Nucleus accumbens (tissue), 56 donors: ENCODE measurements at regions not wholly inside any gene's neighbourhood (a gene's known extent, or its start where the extent isn't known, plus 50 kb on each side); places are given as distances from the start of the nearest gene placed in this dataset.
"Not testable (repeated sequence)": the region's sequence is repeated elsewhere in the genome, so short reads cannot be mapped to it uniquely, and the experiment has no call there.

Experiments
- DNase-seq, 56 donors: peaks; one replicate each; lab custom pipeline; 2025; lab: John Stamatoyannopoulos, UW

DNA sequence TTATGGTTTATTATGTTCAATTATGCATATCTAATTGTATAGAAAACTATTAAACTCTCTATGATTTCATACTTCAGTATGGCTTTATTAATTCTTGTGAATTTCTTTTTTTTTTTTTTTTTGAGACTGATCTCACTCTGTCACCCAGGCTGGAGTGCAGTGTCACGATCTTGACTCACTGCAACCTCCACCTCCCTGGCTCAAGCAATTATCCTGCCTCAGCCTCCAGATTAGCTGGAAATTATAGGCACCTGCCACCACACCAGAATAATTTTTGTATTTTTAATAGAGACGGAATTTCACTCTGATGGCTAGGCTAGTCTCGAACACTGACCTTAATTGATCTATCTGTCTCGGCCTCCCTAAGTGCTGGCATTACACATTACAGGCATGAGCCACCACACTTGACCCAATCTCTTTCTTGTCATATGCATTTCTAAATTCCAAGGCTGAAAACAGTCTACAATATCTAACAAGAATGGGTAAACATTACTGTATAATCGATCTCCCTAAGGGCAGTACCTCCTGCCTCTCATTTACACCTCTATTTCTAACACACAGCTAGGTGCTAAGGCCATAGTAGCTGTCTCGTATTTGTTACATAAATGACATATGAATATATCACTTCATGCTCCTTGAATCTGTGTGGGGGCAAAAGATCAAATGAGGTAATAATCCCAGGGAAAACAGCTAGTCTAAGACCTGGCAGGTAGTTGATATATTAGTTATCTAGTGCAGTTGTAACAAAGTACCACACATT, 258.2 kb upstream of the CDH8 start:
- DNase-seq: no peak

DNA sequence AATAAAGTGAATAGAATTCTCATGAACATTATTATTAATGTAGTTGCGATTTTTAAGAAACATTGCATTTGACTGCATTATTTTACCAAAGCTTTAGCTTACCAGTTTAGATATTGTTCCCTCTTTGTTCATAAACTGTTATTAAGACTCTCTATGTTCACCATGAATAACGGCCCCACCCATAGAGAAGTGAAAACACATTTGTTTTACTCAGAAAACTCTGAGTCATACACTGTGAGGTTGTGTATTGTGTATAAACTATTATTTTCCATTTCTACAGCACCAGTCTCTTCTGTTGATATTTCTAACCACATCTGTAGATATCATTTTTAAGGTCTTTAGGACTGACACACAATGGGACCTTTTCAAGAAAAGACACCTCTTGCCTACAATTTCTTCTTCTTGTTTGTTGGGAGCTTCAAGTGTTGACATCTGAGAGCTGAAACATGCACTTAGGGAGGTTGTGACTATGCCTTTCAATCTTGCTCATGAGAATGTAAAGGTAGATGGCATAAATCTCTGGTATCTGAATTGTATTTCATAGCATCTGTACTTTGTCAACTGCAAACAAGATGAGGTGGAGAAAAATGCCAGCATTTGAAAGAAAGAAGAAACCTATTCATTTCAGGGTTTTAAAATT, 252.9 kb upstream of the CDH8 start:
- DNase-seq: no peak

DNA sequence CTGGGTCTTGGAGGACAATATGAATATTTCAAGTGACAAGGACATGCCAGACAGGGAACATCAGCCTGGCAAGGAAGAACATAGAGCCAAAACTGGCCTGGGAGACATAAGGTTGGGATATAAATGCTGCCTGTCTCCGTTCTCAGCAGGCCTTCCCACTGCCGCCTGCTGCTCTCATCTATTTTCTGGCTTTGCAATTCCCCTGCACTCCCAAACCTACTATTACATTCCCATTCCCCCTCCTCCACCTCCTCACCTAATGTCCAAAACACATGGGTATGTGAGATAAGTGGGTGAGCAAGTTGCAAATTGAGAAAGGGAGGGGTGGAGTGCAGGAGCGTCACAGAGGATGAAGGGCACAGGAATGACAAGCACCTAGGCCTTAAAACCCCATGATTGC, 244.3 kb upstream of the CDH8 start:
- no peak for DNase-seq

DNA sequence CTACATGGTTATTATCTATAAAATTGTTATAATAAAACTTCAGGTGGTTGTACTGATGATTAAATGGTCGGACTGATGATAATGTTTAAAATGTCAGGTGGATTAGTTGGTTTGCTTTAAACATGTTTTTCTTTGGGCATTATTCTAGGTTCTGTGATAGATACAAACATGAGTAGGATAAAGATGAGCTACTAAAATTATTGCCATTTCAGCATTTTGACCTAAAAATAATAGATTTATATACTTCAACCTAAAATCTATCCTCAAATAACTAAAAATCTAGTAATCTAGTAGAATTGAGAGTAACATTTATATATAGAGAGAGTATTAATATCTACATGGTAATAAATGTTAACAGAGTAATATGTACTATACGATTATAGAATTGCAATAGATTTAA, 241.7 kb upstream of the CDH8 start:
- DNase-seq: no peak

DNA sequence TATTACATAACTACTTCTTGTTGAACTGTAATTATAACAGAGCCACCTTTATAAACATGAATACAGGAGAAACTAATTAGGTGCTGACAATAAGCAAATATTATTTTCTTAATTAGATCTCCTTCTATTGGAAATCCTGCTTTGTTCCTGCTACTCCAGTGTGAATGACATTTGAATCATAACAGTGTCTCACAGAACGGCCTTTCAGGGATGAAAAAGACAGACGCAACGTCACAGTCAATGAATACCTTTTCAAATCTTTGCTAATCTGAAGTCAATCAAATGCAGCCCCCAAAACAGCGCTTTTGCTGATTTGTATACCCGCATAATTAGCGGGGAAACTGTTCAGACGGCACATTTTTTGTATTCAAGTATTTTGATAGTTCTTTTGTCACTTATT, 240.4 kb upstream of the CDH8 start:
- DNase-seq: no peak

DNA sequence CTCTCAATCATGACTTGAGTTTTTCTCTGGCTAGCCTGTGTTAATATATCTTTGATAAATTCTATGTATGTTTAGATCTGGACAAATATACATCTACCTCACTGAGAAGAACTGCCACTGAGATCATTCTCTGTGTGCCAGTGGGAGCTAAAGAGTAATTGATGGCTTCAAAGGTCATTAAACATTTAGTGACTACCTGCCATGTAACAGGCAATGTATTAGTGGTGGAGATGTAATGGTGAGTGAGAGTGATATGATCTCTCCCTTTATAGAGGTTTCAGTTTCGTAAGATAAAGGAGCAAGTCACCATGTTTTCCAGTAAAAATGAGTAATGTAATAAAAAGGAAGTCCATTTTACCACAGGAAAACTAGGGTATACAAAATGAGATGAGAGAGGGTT, 235.8 kb upstream of the CDH8 start:
- DNase-seq: no peak

DNA sequence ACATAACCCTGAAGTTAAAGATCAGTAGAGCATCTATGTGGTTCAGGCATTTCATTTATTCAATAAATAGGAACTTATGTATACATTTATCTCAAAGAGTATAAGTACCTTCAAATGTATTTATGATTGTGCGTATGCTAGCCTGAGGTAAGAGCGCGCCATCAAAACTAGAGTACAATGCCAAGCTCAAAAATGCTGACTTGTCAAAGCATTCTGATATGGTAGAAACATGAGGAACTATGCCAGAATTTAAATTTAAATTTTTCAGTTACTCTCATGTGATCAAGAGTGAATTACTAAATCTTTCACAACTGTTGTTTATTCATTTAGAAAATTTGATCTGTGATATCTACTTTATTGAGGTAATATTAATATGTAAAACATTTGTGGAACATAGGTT, 225.5 kb upstream of the CDH8 start:
- no peak for DNase-seq

DNA sequence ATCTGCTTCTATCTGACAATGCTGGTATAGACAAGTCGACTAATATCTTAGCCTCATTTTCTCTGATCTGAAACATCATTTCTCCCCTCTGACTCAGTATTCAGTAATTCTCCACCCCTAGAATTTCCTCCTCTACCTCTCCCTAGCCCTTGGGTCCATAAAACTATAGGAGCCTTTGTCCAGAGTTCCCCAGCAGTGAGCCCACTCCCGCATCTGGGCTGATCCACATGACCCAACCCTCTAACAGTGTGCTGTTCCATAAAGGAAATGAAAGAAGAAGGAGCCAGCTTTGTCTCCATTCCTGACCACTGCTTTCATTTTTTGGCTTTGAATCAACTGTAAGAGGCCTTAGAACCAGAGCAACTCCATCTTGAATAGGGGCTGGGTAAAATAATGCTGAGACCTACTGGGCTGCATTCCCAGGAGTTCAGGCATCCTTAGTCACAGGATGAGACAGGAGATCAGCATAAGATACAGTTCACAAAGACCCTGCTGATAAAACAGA, 222.7 kb upstream of the CDH8 start:
- DNase-seq: not testable (repeated sequence)

DNA sequence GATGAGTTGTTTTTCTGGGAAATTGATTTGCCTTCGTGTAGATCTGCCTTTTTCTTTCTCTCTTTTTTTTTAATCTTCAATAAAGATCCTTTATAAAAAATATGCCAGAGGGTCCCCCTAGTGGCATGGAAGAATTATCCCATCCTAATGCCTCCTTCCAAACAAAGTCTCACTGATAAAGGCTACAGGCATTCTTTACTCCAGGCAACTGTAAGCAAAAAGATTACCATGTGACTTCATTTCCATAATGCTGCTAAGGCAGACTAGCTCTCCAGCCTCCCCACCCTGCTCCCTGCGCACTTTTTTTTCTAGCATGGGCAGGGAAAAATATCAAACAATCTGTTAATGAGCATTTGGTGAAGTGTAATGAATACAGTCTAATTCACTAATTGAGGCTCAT, 220.2 kb upstream of the CDH8 start:
- DNase-seq: no peak

DNA sequence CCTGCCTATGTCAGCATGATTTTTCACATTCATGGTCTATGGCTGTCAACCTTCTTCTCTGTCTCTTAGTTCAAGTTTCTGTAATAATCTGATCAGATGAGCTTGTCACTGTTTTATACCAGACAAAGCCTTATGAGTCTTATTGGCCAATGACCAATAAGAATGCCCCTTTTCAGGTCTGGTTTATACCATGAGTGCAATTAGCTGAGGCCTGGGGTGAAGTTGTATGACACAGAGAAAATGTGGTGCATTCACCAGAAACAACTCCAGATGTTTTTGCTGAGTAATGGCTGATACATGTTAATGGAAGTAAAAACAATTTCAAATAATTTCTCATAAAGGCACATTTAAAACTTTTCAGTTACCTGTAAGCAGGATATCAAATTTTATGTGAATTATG, 218.6 kb upstream of the CDH8 start:
- no peak for DNase-seq

DNA sequence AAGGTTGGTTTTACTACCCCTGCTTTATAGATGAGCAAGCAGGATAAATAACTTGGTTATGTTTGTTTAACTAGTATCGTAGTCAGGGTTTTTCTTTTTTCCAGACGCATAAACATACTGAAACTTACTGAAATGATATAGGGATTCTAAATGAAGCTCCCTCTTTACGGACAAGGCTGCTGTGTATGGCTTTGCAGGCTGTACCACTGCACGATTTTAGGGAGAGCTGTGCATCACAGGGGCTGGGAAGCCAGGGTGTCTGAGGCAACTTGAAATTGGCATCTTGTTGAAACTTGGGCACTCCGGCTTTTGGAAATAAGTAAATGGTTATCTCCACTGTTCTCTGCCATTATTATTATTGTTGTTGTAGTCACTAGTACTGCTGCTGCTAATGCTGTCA, 218.1 kb upstream of the CDH8 start:
- no peak for DNase-seq

DNA sequence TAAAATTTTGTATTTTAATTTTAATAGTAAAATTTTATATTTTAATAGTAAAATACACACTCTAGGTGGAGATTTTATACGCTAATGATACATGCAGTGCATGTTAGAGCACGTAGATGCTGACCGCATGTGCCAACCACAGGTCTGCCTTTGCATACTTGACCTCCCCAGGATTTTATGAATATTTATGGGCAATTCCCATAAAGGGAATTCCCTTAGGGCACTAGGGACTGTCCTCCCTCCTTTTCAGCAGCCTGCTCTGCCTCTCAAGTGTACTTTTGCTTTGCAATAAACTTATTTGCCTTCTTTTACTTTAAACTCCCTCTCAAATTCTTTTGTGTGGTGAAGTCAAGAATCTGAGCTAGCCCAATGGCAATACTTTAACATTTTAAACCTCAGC, 217.7 kb upstream of the CDH8 start:
- DNase-seq: no peak

DNA sequence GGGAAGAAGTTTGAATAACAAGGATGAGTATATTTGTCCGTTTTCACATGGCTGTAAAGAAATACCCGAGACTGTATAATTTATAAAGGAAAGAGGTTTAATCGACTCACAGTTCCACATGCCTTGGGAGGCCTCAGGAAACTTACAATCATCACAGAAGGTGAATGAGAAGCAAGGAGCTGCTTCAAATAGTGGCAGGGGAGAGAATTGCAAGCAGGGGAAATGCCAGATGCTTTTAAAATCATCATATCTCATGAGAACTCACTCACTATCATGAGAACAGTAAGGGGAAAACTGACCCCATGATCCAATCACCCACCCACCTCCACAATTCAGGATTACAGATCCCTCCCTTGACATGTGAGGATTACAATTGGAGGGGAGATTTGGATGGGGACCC, 212.8 kb upstream of the CDH8 start:
- DNase-seq: no peak

DNA sequence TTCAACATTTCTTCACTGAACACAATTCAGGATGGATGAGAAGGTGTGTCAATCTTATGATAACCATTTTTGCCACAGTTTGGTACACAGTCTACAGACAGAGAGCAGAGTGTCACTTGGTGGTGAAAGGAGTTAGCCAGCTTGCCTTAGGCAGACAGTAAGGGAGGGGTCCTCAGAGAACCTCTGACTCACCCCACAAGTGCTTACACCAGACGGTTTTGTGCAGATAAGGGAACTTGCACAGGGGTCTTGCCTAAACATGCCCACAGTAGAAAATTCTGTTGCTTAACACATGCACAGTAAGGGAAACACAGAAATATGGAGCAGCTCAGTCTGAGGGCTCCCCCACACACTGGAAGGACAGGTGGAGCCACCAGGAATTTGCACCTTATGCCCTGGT, 204.5 kb upstream of the CDH8 start:
- no peak for DNase-seq

DNA sequence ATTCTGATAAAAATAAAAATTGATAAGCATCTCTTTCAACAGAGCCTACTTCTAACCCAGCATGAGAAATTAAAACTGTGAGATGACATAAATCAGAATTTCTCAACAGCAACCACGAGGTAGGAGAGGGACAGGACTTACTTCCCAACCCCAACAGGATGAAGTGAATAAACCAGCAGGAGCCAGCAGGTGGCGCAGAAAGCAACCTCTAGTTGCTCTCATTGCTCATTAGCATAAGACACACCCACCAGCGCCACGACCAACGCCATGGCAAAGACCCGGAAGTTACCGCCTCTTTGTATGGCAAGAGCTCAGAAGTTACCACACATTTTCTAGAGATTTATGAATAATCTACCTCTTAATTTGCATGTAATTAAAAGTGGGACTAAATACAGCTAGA, 189.4 kb upstream of the CDH8 start:
- DNase-seq: peak in 47 of 56 donors; percentile 1 to 78 (median 31)

DNA sequence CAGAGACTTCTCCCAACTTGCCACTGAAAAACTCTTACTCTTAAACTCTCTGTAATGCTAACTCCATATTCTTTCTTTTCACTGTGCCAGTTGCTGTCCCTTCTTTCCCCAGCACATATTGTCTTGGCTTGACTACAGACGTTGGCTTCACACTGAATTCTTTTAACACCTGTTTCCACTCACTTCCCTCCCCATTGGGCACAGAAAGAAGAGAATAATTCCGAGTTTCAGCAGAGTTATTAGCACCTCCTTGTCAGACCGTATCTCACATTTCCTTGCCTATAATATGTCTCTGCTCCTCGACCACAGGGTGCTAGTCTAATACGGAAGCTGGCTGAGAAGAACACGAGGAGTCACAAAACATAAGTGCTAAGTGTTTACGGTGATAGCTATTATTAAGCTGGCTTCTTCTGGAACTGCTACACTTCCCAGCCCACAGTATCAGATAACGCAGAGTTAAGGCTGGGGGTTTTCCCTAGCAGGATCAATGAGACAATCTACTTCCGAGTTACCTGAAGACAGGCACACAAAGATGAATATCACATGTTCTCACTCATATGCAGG, 188.5 kb upstream of the CDH8 start:
- no peak for DNase-seq

DNA sequence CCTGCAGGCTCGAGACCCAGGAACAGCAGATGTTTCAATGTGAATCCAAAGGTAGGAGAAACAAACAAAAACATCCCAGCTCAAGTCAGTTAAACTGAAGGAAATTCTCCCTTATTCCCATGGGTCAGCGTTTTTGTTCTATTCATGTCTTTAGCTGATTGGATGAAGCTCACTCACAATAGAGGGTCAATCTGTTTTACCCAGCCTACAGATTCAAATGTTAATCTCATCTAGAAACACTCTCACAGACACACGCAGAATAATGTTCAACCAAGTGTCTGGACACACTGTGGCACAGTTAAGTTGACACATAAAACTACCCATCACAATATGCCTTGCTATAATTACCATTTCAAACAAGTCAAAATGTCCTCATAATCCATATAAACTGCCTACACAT, 180.6 kb upstream of the CDH8 start:
- no peak for DNase-seq

DNA sequence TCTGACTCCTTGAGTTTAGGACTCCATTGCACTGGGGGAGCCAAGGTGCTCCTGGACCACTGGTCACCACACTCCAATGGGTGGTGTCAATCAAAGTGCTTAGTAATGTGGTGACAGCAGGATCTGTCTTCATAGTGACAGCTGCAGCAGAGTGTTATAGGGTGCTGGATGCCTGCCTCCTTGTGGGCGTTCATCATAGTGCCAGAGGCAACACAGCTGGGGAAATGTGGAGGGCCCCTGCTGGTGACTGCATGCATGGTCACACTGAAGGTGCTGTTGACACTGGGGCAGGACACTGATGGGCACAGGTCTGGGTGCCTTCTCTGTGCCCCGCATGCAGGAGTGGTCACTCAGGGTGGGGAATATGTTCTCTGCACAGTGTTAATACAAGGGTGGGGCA, 177.5 kb upstream of the CDH8 start:
- no peak for DNase-seq

DNA sequence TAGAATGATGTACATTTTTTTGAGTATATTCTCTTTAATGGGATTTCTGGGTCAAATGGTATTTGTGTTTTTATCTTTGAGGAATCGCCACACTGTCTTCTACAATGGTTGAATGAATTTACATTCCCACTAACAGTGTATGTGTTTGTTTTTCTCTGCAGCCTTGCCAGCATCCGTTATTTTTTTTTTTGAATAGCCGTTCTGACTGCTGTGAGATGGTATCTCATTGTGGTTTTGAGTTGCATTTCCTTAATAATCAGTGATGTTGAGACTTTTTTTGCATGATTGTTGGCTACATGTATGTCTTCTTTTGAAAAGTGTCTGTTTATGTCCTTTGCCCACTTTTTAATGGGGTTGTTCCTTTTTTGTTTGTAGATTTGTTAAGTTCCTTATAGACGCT, 172.7 kb upstream of the CDH8 start:
- no peak for DNase-seq

DNA sequence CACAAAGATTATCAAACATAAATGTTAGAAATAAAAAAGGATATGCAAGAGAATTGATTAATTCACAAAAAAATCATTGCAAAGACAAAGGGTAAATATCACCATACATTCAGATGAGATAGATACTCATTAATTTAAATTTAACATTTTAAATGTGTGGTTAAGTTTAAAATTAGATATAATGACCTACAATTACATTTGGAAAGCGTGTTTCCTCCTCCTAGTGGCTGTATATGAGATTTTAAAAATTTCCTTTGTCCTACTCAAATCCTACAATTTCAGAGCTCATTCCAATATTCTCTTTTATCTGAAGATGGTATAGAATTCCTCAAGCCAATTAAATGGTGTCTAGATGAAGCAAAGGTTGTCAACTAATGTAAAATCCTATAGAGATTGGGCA, 169.2 kb upstream of the CDH8 start:
- DNase-seq: no peak

DNA sequence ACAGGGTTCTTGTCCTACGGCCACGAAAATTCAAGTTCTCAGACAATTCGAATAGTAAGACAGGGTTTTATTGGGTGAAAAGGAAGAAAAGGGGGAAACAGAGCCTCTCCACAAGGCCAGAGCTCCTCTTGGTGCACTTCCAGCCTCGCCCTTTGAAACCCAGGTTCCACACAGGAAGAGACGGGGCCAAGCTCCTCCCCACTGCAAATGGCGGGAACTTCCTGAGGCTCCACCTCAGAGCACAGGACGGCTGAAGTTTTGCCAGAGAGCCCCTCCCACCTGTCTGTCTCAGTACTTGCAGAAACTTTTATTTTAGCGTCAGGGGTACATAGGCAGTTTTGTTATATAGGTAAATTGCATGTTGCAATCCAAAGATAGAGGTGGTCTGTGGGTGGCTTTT, 165.7 kb upstream of the CDH8 start:
- no peak for DNase-seq

DNA sequence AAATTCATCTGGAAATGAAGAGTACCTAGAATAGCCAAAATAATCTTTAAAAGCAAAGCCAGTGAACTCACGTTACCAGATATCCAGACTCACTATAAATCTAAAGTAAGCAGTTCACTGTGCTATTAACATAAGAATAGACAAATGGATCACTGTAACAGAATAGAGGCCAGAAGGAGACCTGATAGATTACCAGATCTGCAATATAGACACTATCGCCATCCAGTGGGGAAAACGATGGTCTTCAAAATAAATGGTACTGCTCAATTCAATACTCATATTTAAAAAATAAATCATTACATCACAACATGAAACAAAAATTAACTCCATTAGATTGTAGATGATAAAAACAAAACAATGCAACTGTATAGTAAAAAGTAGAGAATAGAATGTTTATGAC, 158.6 kb upstream of the CDH8 start:
- no peak for DNase-seq
